GM20000 (cell line): ENCODE measurements at regions not wholly inside any gene's neighbourhood (a gene's known extent, or its start where the extent isn't known, plus 50 kb on each side); places are given as distances from the start of the nearest gene placed in this dataset.
"Not testable (repeated sequence)": the region's sequence is repeated elsewhere in the genome, so short reads cannot be mapped to it uniquely, and the experiment has no call there.

Experiments used
- DNase-seq: peaks from one replicate; pipeline ENCODE4 v3.0.0; 2012; ENCODE audit warnings: low spot score
- CTCF ChIP-seq: IDR thresholded peaks from 2 replicates; pipeline ENCODE4 v1.5.1; 2012; ENCODE audit warnings: mild to moderate bottlenecking, control low read depth; ENCODE audit errors: extremely low read depth, missing control alignments

GRCh38 chr20:41715526-41715925 is 97.3 kb upstream of the CHD6 start:
- no peak for DNase-seq
- TF ChIP-seq CTCF: no peak

DNA sequence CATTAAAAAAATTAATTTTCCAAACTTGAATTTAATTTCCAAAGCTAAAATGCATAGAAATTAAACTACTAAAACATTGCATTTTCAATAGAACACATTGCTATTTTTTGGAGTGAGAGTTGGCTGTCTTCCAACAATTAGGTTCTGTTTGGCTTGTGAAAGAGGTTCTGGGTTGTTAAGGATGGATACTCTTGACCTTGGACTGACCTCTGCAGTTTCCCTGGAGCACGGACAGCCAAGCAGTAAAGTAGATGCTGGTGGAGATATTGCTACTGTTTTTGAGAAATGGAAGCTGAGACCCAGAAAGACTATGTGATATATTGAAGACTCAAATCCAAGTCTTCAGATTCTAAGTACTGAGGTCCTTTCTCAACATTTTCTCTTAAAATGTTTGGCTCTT is 95.9 kb upstream of the CHD6 start:
- no peak for DNase-seq
- no peak for TF ChIP-seq CTCF

- TF ChIP-seq CTCF: no peak
- DNase-seq: no peak
These were observed 86.7 kb upstream of the CHD6 start for GRCh38 chr20:41704896-41705295.

GRCh38 chr20:41702647-41703046 is 84.5 kb upstream of the CHD6 start:
- TF ChIP-seq CTCF: no peak
- DNase-seq: no peak

GRCh38 chr20:41701588-41702348 is 83.6 kb upstream of the CHD6 start:
- no peak for TF ChIP-seq CTCF
- DNase-seq: no peak

DNA sequence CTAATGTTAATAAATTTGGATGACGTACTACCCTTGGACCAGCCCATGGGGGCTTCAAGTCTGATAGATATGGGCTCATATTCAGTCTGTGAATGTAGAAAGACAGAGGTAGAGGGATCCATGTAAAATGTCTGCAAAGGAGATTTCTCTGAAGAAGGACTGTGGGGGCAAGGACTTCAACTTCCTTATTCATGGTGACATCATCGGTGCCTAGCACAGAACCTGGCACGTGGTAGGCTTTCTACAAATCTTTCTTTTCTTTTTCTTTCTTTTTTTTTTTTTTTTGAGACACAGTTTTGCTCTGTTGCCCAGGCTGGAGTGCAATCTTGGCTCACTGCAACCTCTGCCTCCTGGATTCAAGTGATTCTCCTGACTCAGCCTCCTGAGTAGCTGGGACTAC is 81.5 kb upstream of the CHD6 start:
- not testable (repeated sequence) for DNase-seq

- peak; percentile 88 for TF ChIP-seq CTCF
- DNase-seq: peak; percentile 35
These were observed 79.8 kb upstream of the CHD6 start for GRCh38 chr20:41697861-41698559.

GRCh38 chr20:41696428-41696827 is 78.3 kb upstream of the CHD6 start:
- no peak for TF ChIP-seq CTCF
- no peak for DNase-seq
